C4-2B (cell line): ENCODE measurements at regions not wholly inside any gene's neighbourhood (a gene's known extent, or its start where the extent isn't known, plus 50 kb on each side); places are given as distances from the start of the nearest gene placed in this dataset.
"Not testable (repeated sequence)": the region's sequence is repeated elsewhere in the genome, so short reads cannot be mapped to it uniquely, and the experiment has no call there.

Source experiments
- H3K27ac ChIP-seq: fragments of 450-650 bp; 2 replicates; pipeline ENCODE4 v1.5.1; 2017
- CTCF ChIP-seq: fragments of 450-650 bp; conservative IDR thresholded peaks from 2 replicates; pipeline ENCODE4 v1.5.1; 2017; ENCODE audit warnings: mild to moderate bottlenecking
- ZFX ChIP-seq: fragments of 450-650 bp; IDR thresholded peaks from 2 replicates; pipeline ENCODE4 v1.6.1; 2017

- H3K27ac ChIP-seq: no peak overlapping the region
- TF ChIP-seq ZFX (no peak), CTCF (no peak)
Observed at GRCh38 chr17:31686495-31686894, 172.5 kb downstream of the COPRS start.

GRCh38 chr17:31684901-31685300 lies 174.1 kb downstream of the COPRS start:
- TF ChIP-seq CTCF (no peak), ZFX (no peak)
- no peak overlapping the region for H3K27ac ChIP-seq

DNA sequence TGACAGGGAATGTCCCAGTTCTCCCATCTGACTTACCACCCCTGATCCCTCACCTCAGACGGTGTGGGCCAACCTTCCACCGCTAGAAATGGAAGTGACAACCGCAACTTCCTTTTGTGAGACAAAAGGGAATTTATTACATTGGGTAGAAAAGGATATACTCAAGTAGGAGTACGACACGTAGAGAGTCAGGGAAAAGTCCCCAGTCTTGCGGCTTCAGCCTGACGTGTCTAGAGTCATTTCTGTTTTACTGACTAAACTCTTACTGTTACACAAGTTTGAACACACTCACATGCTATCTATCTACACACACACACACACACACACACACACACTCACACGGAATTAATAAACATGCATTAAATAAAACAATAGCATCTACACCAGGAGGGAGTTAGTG lies 178.9 kb downstream of the COPRS start:
- TF ChIP-seq CTCF (no peak), ZFX (no peak)
- H3K27ac ChIP-seq: no peak overlapping the region

DNA sequence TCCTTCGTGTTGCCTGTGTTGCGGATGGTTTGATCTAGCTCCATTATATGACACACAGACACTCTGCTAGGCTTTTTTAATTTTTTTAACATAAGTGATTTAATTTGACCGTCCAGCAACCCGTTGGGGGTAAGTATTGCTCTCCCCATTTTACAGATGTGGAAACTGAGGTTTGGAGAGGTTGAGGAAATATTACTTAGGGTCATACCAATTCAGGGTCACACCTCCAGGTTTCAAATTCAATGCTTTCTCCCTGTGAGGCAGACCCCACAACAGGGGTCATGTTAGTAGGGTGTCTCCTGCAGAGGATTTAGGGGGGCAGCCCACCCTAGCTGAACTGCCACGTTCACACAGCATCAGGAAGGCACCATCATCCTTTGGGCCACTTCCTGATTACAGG lies 179.4 kb downstream of the COPRS start:
- TF ChIP-seq ZFX (no peak), CTCF (no peak)
- no peak overlapping the region for H3K27ac ChIP-seq

GRCh38 chr17:31678431-31678830 lies 180.6 kb downstream of the COPRS start:
- H3K27ac ChIP-seq: no peak overlapping the region
- no peak for TF ChIP-seq ZFX
- no peak for TF ChIP-seq CTCF

DNA sequence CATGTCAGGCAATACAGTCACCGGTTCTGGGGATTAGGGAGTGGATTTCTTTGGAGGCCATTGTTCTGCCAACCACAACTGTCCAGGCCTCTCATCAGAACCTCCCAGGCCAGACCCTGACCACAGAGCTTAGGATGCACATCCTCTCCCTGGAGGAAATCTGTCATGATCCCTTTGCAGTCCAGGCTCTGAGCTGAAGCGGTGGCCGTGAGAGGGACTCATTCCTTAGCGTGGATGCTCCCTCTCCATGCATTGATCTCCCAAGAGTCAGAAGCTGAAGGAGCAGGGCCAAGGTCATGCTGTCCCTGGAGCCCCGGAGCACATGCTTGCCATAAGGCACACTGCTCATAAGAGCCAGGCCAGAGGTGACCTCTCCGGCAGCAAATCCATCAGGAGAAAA lies 181.4 kb downstream of the COPRS start:
- TF ChIP-seq CTCF (no peak), ZFX (no peak)
- no peak overlapping the region for H3K27ac ChIP-seq

GRCh38 chr17:31677036-31677435 lies 182.0 kb downstream of the COPRS start:
- no peak overlapping the region for H3K27ac ChIP-seq
- no peak for TF ChIP-seq CTCF
- TF ChIP-seq ZFX: no peak

DNA sequence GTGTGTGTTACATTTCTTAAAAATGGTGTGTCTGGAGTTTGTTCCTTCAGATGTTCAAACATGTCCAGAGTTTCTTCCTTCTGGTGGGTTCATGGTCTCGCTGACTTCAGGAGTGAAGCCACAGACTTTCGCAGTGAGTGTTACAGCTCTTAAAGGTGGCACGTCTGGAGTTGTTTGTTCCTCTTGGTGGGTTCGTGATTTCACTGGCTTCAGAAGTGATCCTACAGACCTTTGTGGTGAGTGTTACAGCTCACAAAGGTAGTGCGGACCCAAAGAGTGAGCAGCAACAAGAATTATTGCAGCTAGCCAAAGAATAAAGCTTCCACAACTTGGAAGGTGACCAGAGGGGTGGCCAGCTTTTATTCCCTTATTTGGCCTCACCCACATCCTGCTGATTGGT lies 183.7 kb downstream of the COPRS start:
- H3K27ac ChIP-seq: not testable (repeated sequence)
